Thyroid gland (tissue), 4 donors: ENCODE measurements at regions not wholly inside any gene's neighbourhood (a gene's known extent, or its start where the extent isn't known, plus 50 kb on each side); places are given as distances from the start of the nearest gene placed in this dataset.

Experiments
- POLR2A ChIP-seq, 2 donors: fragments of 450-650 bp; IDR thresholded peaks; one replicate each; pipeline ENCODE4 v1.6.1; 2017; ENCODE audit warnings: antibody characterized with exemption in 2 of 2, mild to moderate bottlenecking in 2 of 2, moderate library complexity in 1 of 2
- TF ChIP-seq, protein P1 (sequence below), 6 experiments: fragments of 200-600 bp in 3 of 6; fragments of 450-650 bp in 3 of 6; sonication (generic) in 3 of 6; IDR thresholded peaks; one replicate each; pipeline ENCODE4 v1.5.1; 2016 to 2019; ENCODE audit warnings: antibody characterized with exemption in 6 of 6, mild to moderate bottlenecking in 2 of 6, inconsistent platforms in 1 of 6, moderate library complexity in 1 of 6

DNA sequence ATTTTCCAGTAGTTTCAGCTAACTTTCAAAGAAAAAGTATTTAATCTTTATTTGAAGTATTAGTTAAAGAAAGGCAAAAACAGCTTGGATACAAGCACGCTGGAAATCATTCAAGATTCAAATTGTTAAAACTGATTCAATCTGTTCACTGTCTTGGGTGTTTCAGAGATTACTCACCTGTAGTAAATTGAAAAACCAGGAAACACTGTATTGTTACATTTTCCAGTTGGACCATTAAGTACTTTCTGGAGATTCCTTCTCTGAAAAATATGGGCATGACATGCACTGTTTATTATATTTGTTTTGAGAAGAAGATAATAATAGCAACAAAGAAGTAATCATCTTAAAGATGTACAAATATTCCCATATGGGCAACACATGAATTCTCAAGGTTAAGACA, 196.1 kb downstream of the UBE2E3 start:
- TF ChIP-seq, protein P1, sequence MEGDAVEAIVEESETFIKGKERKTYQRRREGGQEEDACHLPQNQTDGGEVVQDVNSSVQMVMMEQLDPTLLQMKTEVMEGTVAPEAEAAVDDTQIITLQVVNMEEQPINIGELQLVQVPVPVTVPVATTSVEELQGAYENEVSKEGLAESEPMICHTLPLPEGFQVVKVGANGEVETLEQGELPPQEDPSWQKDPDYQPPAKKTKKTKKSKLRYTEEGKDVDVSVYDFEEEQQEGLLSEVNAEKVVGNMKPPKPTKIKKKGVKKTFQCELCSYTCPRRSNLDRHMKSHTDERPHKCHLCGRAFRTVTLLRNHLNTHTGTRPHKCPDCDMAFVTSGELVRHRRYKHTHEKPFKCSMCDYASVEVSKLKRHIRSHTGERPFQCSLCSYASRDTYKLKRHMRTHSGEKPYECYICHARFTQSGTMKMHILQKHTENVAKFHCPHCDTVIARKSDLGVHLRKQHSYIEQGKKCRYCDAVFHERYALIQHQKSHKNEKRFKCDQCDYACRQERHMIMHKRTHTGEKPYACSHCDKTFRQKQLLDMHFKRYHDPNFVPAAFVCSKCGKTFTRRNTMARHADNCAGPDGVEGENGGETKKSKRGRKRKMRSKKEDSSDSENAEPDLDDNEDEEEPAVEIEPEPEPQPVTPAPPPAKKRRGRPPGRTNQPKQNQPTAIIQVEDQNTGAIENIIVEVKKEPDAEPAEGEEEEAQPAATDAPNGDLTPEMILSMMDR (IDR thresholded peaks at IDR 0.05): no peak
- no peak for TF ChIP-seq POLR2A (IDR thresholded peaks at IDR 0.05)
